Transverse colon (tissue), 3 donors: ENCODE measurements at regions not wholly inside any gene's neighbourhood (a gene's known extent, or its start where the extent isn't known, plus 50 kb on each side); places are given as distances from the start of the nearest gene placed in this dataset.

ENCODE experiments used
- POLR2A ChIP-seq: fragments of 450-650 bp; IDR thresholded peaks from one replicate; pipeline ENCODE4 v1.6.1; 2016; ENCODE audit warnings: antibody characterized with exemption, mild to moderate bottlenecking, moderate library complexity
- TF ChIP-seq, protein P1 (sequence below), 5 experiments: fragments of 200-600 bp in 3 of 5; fragments of 450-650 bp in 2 of 5; sonication (generic) in 3 of 5; IDR thresholded peaks; 1 replicate in 2 of 5; 2 replicates in 3 of 5; pipeline ENCODE4 v1.5.1; 2016 to 2017; ENCODE audit warnings: antibody characterized with exemption in 5 of 5, inconsistent platforms in 3 of 5, mild to moderate bottlenecking in 2 of 5, moderate library complexity in 1 of 5

- TF ChIP-seq, protein P1, sequence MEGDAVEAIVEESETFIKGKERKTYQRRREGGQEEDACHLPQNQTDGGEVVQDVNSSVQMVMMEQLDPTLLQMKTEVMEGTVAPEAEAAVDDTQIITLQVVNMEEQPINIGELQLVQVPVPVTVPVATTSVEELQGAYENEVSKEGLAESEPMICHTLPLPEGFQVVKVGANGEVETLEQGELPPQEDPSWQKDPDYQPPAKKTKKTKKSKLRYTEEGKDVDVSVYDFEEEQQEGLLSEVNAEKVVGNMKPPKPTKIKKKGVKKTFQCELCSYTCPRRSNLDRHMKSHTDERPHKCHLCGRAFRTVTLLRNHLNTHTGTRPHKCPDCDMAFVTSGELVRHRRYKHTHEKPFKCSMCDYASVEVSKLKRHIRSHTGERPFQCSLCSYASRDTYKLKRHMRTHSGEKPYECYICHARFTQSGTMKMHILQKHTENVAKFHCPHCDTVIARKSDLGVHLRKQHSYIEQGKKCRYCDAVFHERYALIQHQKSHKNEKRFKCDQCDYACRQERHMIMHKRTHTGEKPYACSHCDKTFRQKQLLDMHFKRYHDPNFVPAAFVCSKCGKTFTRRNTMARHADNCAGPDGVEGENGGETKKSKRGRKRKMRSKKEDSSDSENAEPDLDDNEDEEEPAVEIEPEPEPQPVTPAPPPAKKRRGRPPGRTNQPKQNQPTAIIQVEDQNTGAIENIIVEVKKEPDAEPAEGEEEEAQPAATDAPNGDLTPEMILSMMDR (IDR thresholded peaks at IDR 0.05), result no peak
- no peak for TF ChIP-seq POLR2A
These were observed 463.9 kb downstream of the OMA1 start for GRCh38 chr1:58082596-58082995.
